HG02885 (cell line): ENCODE measurements at regions not wholly inside any gene's neighbourhood (a gene's known extent, or its start where the extent isn't known, plus 50 kb on each side); places are given as distances from the start of the nearest gene placed in this dataset.

Experiments
- ATAC-seq: cut with Tn5 transposase; IDR thresholded peaks from one replicate; pipeline ENCODE4 v1.9.1; 2021; ENCODE audit warnings: mild to moderate bottlenecking; ENCODE audit not compliant: unreplicated experiment, poor library complexity

DNA sequence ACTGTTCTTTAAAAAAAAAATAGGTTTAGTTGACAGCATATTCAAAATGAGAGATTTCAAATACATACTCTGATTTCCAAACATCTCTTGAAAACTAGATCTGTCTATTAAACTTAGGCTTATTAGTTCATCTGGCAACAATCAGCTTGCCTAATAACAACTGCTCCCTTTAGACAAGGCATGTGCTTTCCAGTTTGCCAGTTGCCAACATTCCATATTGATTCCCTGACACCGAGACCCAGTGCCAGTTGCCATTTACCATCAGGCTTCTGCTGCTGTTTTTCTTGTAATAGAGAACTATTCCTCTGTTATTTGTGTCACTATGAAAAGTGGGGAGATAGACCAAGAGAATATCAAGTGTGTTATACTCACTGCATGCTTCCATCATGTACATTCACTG is 256.0 kb downstream of the C1D start:
- ATAC-seq = no peak

DNA sequence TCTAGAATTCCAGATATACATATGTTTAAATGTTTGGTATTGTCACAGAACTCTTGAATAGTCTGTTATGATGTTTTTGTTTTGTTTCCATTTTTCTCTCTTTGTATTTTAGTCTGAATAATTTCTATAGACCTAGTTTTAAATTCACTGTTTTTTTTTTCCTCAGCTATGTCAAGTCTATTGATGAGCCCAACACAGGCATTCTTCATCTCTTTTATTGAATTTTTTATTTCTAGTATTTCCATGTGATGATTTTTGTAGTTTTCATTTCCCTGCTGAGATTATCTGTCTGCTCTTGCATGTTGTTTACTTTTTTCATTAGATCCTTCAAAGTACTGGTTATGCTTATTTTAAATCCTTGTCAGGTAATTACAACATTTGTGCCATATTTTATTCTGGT is 254.7 kb downstream of the C1D start:
- ATAC-seq = no peak

DNA sequence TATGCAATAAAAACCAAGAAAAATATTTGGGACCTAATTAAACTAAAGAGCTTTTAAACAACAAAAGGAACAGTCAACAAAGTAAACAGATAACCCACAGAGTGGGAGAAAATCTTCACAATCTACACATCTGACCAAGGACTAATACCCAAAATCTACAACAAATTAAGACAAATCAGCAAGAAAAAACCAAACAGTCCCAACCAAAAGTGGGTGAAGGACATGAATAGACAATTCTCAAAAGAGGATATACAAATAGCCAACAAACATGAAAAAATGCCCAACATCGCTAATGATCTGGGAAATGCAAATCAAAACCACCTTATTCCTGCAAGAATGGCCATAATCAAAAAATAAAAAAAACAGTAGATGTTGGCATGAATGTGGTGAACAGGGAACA is 250.1 kb downstream of the C1D start:
- ATAC-seq = no peak

DNA sequence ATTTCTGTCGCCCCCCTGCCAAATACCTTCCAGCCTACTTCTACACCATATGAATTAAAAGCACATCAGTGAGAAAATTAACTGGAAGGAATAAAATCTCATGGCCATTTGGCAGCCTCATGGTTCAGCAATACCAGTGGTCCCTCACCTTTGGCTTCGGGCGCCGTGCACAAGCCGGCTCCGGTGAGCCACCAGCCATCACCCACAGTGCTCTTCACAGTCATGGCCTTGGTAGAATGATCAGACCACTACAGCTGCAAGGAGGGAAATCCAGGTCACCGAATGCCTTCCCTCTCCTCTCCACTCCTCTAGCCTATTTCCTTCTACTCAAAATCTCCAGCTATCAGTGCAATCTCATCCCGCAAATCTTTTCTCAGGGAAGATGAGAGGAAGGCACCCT is 239.1 kb downstream of the C1D start:
- no peak for ATAC-seq

DNA sequence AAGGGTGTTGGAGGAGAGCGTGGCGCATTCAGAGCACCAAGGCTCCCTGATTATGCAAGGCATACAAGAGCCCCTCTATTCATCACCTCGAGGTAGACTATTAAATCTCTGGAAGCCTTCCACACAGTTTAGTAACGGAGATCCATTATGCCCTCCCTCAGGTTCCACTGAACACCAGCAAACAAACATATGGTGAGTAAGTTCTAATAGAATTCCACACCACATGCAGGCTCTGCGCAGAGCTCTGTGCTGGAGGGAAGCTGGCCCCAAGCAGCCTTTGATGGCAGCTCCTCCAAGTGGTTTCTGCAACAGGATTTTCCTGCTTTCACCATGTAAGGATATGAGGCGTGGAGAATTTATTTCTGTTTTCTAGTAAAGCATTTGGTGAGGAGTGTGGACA is 238.6 kb downstream of the C1D start:
- ATAC-seq = no peak

DNA sequence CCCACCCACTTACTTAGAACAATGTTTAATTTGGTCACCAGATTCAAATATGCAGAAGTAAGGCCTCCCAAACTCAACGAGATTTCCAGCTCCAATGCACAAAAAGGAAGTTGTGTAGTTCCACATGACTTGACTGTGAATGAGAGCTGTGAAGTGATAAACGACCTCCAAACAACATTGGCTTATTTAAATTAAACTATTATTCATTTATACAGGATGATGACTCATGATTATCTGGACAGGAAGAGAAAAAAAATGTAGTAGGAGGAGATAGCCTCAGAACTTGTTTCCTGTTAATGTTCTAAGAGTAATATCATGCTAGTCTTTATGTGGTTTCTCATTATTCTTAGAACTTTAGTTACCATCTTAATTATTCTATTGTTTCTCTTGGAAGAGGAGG is 237.3 kb downstream of the C1D start:
- ATAC-seq = no peak

DNA sequence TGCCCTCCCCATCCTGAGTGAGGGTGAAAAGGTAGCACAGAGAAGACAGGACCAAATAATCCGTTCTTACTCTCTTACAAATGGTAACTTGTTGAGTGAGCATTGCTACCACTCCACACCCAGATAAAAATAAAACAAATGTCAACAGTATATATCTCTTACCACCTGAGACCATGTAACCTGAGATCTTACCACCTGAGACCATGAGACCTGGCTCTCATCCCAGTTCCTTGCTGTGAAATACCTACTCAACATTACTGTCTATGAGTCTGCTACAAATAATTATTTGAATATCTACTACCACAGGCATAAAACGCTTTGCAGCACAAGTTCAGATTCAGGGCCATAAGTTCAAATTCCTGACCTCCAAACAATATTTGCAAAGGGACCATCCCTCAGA is 234.7 kb downstream of the C1D start:
- no peak for ATAC-seq

DNA sequence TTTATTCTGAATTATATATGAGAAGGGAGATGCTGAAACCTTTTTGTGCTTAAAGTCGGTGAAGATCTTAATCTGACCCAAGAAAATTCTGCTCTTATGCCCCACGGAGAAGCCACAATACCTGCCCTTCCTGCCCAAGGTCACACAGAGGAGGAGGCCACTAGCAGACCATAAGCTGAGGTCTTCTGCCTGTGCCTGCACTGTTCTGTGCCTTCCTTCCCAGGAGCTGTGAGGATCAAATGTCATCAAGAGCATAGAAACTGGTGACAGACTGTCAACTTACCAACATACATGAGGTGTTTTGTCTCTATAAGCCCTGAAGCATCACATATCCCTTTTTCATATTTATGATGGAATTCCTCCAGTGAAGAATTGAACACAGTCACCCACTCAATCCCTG is 233.3 kb downstream of the C1D start:
- no peak for ATAC-seq

DNA sequence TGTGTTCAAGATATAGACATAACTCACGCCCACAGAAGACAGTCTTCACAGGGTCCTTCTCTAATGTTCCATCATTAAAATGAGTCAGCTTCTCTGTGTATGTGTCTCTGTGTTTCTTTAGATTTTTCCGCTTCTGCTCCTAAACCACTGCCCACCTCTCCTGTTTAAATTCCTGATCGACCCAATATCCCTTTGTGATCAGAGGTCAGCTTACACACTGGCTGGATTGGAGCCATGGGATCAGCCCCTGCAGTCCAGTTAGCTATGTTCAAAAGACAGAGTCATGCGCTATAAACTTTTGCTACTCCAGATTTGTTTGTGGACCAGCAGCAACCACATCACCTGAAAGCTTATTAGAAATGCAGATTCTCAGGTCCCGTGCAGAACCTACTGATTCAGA is 229.2 kb downstream of the C1D start:
- ATAC-seq = no peak

DNA sequence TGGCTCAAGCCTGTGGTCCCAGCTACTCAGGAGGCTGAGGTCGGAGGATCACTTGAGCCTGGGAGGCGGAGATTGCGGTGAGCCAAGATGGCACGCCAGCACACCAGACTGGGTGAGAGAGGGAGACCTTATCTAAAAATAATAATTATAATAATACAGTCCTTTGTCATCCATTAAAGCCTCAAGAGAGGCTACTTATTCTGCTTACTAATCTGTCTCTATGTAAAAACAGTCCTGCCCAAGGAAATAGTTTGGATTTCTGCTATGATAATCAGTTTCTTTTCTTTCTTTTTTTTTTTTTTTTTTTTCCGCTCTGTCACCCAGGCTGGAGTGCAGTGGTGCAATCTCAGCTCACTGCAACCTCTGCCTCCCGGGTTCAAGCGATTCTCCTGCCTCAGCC is 228.3 kb downstream of the C1D start:
- no peak for ATAC-seq

DNA sequence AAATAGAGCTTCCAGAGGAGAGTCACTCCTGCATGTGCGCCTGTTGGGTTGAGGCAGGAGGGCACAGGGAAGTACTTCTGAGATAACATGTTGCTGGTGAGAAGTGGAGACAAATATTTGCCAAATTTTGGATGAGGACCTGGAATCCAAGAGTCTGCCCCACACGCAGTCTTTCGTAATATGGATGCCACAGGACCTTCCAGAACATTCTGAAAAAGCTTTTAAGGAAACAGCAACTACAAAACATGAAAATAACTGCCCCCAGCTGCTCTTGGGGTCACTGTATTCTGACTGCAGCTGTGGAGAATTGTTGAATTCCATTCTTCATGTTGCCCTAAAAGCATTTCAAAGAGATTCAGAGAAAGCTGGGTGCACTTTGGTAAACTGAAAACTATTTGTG is 227.5 kb downstream of the C1D start:
- ATAC-seq = no peak

DNA sequence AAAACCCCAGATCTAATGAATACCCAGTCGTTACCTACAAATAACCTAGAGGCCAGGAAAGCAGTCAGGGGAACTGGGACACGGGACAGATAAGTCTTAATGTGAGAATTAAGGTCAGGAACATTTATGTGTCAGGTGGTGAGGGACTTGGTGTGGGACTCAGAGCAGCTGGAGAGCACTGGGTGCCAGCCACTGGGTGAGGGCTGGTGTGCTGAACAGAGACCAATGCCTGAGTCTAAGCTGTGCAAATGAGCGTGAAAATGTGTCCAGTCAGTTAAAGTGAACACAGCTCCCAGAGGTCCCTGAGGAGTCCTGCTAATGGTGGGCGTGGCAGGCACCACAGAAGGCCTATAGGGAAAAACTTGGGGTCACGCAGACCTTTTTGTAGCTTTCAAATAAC is 225.9 kb downstream of the C1D start:
- ATAC-seq = no peak

DNA sequence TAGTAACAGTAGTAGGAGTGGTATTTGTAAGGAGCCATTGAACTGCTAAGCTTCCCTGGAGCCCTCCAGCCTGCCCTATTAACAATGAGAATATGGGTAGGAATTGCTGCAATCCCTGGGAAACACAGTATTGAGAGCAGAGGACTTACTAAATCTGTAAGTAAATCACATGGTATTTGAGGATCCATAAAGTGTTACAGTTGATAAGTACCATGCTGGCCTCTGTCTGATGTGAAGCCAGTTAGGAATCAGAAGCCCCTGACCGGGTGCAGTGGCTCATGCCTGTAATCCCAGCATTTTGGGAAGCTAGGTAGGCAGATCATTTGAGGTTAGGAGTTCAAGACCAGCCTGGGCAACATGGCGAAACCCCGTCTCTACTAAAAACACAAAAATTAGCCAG is 224.6 kb downstream of the C1D start:
- ATAC-seq = no peak

DNA sequence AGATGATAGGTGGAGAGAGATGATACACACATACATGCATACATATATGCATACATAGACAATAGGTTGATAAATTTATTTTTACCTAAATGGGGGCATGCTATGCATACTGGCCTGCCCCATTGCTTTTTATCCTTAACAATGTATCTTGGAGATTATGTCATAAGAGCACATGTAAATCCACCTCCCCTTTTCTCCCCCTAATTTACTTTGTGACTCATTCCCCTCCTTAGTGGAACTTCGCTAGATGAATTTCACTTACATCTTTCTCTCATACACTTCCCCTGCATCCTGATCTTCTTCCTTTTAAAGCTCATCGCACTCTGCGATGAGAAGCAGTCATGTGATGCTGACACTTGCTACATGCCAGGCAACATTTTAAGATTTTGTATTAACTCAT is 223.6 kb downstream of the C1D start:
- no peak for ATAC-seq

DNA sequence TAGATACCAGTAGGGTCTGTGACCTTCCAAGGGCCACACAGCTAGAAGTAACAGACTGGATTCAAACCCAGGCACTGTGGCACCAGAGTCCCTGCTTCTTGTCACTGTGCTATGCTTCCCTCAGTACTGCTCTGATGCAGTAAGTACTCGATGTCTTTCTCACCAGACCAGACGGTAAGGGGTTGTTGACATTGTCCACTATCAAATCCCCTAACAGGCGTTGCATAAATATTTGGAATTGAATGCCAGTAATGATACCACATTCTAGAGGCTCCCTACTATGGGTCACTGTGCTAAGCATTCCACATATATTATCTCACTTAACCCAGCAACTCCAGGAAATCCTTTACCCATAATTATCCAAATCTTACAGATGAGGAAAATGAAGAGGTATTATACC is 223.1 kb downstream of the C1D start:
- ATAC-seq = no peak

DNA sequence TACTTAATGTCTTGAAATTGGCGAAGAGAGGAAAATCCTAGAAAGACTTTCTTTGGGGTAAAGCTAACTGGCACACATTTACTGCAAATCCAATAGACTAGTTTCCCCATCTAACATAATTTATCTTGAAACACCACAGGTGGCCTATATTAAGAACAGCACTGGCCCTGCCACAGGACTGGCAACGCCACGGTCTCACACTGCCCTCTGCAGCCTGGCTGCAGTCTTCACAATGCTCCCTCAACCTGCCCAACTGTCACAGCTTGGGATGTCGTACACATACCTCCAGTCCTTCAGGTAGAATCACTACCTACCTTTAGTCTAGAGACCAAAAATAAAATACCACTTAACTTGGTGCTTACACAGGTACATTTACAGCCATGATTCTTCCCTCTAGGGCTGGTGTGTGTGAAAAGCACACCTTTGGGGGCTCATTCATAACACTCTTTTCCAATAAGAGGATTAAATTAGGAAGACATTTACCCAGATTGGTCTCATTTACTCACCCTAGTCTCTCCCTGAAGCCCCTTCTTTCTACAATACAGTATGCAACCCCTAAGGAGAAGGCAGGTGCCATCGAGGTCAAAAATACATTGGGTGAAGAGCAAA is 222.2 kb downstream of the C1D start:
- peak; percentile 93 for ATAC-seq

DNA sequence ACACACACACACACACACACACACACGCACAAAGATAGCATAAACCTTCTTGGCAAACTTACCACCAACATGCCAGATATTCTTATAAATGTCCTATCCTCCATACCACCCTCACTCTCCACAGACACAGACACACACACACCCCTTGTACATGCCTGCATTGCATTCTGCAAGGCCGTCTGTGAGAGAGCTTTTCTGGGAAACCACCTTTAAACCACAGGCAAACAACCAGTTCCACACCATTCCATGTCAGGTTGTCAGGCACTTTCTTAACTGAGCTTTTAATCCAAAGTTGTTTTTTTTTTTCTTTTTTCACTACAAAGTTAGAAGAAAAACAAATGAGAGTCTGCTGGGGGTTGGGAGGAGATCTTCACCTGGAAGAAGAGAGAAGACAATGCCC is 221.1 kb downstream of the C1D start:
- no peak for ATAC-seq

DNA sequence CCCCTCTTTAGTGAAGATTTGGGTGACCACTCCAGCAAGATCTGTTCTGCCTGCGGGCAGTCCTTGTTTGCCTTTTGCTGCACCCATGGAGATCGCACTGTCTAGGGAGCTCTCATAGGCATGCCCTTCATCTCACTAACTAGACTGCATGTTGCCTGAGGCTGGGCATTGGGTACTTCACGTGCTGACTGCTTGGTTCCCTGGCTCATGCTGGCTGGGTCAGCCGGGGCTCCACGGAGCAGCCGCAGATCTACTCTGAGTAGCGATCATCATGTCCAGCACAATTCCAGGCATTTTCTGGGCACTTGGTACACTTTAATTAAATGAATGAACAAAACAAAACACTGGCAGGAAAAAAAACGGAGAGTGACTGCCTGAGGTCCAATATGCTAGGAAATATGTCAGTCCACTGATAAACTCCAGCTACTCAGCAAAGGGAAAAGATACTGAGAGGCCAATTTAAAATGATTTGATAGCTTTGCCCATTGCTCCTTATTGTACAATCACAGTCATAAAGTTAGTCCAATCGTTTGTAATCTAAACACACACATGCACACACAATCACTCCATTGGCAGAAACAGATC is 220.3 kb downstream of the C1D start:
- ATAC-seq = no peak

DNA sequence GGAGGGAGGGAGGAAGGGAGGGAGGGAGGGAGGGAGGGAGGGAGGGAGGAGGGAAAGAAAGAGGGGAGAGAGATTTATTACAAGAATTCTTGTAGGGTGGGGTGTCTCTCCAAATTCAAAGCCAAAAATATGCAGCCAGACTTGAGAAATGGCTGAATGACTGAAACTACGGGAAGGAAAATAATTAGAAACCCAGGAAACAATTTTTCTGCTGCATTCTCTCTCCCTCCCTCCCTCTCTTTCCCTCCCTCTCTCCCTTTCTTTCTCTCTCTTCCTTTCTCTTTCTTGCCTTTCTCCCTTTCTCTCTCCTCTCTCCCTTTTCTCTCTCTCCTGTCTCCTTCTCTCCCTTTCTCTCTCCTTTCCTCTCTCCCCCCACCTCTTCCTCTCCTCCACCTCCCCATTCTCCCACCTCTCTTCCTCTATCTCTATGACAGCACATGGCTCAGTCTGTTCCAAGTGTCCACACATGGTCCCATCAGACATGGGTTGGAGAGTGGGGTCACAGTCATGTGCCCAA is 218.7 kb downstream of the C1D start:
- ATAC-seq = no peak

DNA sequence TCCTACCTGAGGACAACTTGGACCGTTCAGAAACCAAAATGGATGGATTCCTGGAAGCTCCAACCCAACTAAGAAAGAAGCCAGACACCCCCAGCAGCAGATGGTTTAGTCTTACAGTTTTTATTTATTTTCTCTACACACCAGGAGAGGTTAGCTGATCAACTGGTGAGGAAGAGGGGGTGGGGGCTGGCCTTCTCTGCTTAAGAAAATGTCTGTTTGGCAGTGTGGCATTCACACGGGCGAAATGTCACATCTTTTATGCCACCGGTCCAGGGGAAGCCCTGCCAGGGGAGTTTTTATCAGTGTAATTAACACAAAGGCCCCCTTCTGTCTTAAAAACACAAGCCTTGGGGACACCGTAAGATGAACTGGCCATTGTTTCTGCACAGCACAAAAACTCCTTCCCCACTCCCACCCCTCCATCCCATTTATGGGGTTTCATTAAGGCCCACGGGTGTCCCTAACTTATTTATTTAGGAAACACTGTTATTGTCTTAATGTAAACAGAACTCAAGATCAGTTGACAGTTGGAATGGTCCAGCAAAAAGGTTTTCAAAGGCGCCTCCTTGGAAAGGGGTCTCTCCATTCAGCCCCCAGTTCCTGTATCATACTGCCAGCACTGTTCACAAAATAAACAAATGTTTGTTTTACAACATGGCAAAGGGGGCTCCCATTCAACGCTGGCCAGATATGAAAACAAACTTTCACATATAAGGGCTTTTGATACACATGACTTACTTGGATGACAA is 217.0 kb downstream of the C1D start:
- no peak for ATAC-seq

DNA sequence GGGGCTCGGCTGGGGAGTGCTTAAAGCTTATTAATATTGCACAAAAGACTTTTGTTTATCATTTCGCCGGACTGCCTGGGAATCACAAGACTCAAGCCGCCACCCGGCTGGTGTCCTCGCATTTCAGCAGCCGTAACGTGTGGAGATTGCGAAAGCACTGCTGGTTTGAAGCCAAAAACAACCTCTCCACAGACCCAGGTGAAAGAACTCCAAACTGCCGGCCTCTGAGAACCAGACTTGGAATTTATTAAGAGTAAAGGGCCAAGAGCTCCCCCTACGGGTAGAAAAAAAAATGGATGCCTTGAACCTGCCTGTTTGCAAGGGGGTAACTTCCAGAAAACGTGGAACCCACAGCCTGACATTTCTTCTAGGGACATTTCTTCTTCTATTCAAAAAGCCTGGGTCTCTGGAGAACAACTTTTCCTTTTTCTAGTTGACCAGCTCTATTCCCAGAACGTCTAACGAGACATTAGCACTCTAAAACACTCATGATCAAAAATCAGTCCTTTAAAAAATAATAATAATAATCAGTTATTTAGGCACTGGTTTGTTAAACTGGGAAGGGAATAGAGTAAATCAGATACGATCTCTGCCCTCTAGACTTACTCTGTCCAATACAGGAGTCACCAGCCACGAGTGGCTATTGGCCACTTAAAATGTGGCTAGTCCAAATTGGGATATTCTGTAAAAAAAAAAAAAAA is 216.3 kb downstream of the C1D start:
- ATAC-seq = peak; percentile 79
